ENCODE measurements at regions not wholly inside any gene's neighbourhood (a gene's known extent, or its start where the extent isn't known, plus 50 kb on each side); places are given as distances from the start of the nearest gene placed in this dataset.

- no peaks in the 10 kb centered on the region for H4K20me1 ChIP-seq (ENCODE audit: control insufficient read depth, insufficient read depth)
- H3K4me1 ChIP-seq (ENCODE audit: control insufficient read depth, insufficient read depth, low read length) = no peaks in the 10 kb centered on the region
- POLR2A ChIA-PET = no interaction called here
- no peak overlapping the region for H2AFZ ChIP-seq (ENCODE audit: control insufficient read depth, low read depth, low read length)
- SMC1A ChIA-PET (ENCODE audit: uncharacterized antibody, unreplicated experiment) = no interaction called here
- no peak overlapping the region for H3K27ac ChIP-seq (ENCODE audit: control insufficient read depth, insufficient read depth)
- CTCF ChIA-PET = no interaction called here
- no peaks in the 10 kb centered on the region for H3K36me3 ChIP-seq (ENCODE audit: control insufficient read depth in 2 of 2, insufficient read depth in 2 of 2, low read length in 1 of 2)
- no peaks in the 10 kb centered on the region; the same call in 2 of the 3 replicates for H3K9me3 ChIP-seq (replicated peaks; ENCODE audit: control insufficient read depth, insufficient read depth, low read length)
- DNase-seq (ENCODE audit: low read depth, low spot score) (no peak), ATAC-seq (no peak), FAIRE-seq (no peak)
- 2% methylated on average over 3 of the region's 3 CpGs for WGBS (ENCODE audit: insufficient coverage, insufficient replicate concordance, low lambda C conversion rate, missing lambda C conversion rate)
- TF ChIP-seq PAX5 (IDR thresholded peaks at IDR 0.05; ENCODE audit: borderline replicate concordance, low read depth, low read length) = no peak
- TF ChIP-seq ZNF274 (IDR thresholded peaks at IDR 0.05; ENCODE audit: insufficient read depth, insufficient read length) = no peak
- no peak for TF ChIP-seq USF2 (IDR thresholded peaks at IDR 0.05; ENCODE audit: borderline replicate concordance, low read depth, low read length)
- no peak for TF ChIP-seq HDGF (IDR thresholded peaks at IDR 0.05)
- TF ChIP-seq MYB (IDR thresholded peaks at IDR 0.05; ENCODE audit: borderline replicate concordance, low read depth, low read length) = no peak
- TF ChIP-seq, protein P1, sequence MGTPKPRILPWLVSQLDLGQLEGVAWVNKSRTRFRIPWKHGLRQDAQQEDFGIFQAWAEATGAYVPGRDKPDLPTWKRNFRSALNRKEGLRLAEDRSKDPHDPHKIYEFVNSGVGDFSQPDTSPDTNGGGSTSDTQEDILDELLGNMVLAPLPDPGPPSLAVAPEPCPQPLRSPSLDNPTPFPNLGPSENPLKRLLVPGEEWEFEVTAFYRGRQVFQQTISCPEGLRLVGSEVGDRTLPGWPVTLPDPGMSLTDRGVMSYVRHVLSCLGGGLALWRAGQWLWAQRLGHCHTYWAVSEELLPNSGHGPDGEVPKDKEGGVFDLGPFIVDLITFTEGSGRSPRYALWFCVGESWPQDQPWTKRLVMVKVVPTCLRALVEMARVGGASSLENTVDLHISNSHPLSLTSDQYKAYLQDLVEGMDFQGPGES (IDR thresholded peaks at IDR 0.05) = no peak
- TF ChIP-seq, protein P2, sequence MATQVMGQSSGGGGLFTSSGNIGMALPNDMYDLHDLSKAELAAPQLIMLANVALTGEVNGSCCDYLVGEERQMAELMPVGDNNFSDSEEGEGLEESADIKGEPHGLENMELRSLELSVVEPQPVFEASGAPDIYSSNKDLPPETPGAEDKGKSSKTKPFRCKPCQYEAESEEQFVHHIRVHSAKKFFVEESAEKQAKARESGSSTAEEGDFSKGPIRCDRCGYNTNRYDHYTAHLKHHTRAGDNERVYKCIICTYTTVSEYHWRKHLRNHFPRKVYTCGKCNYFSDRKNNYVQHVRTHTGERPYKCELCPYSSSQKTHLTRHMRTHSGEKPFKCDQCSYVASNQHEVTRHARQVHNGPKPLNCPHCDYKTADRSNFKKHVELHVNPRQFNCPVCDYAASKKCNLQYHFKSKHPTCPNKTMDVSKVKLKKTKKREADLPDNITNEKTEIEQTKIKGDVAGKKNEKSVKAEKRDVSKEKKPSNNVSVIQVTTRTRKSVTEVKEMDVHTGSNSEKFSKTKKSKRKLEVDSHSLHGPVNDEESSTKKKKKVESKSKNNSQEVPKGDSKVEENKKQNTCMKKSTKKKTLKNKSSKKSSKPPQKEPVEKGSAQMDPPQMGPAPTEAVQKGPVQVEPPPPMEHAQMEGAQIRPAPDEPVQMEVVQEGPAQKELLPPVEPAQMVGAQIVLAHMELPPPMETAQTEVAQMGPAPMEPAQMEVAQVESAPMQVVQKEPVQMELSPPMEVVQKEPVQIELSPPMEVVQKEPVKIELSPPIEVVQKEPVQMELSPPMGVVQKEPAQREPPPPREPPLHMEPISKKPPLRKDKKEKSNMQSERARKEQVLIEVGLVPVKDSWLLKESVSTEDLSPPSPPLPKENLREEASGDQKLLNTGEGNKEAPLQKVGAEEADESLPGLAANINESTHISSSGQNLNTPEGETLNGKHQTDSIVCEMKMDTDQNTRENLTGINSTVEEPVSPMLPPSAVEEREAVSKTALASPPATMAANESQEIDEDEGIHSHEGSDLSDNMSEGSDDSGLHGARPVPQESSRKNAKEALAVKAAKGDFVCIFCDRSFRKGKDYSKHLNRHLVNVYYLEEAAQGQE (IDR thresholded peaks at IDR 0.05; ENCODE audit: low read depth, low read length) = no peak
- TF ChIP-seq NR2C2 (IDR thresholded peaks at IDR 0.05; ENCODE audit: borderline replicate concordance, control insufficient read depth, insufficient read length, low read depth) = no peak
- TF ChIP-seq MTA2 (IDR thresholded peaks at IDR 0.05; ENCODE audit: low read depth) = no peak
- no peak for TF ChIP-seq IRF4 (IDR thresholded peaks at IDR 0.05; ENCODE audit: low read depth, low read length)
- no peak for TF ChIP-seq HSF1 (IDR thresholded peaks at IDR 0.05; ENCODE audit: low read depth, low read length)
- TF ChIP-seq HDAC2 (IDR thresholded peaks at IDR 0.05) = no peak
- TF ChIP-seq SREBF2 (IDR thresholded peaks at IDR 0.05; ENCODE audit: low read length) = no peak
- TF ChIP-seq ZSCAN29 (IDR thresholded peaks at IDR 0.05) = no peak
- no peak for TF ChIP-seq SUPT20H (IDR thresholded peaks at IDR 0.05; ENCODE audit: borderline replicate concordance, control insufficient read depth, low read depth, low read length)
- intact Hi-C loops (cut with micrococcal nuclease; ENCODE audit: unreplicated experiment) (no loop called here), in situ Hi-C loops (cut with MboI) (no loop called here)
- no TSS peak for BruUV-seq (replicated peaks)
- H3K4me2 ChIP-seq (ENCODE audit: control insufficient read depth, insufficient read depth) = no peak overlapping the region
- H3K79me2 ChIP-seq (ENCODE audit: control insufficient read depth, insufficient read depth, low read length) = no peaks in the 10 kb centered on the region
- no peak overlapping the region for H3K9ac ChIP-seq (ENCODE audit: control insufficient read depth, insufficient read depth, low read length)
- no peaks in the 10 kb centered on the region for H3K27me3 ChIP-seq (replicated peaks in 1 of 2; ENCODE audit: control insufficient read depth in 2 of 2, insufficient read depth in 2 of 2, low read length in 1 of 2)
- no peak overlapping the region for H3K4me3 ChIP-seq
- RAD21 ChIA-PET (ENCODE audit: unreplicated experiment) = no interaction called here
Observed at GRCh38 chr12:127803545-127803944, 463.4 kb upstream of the TMEM132C start.
